Loucy (cell line): ENCODE measurements at regions not wholly inside any gene's neighbourhood (a gene's known extent, or its start where the extent isn't known, plus 50 kb on each side); places are given as distances from the start of the nearest gene placed in this dataset.

Source experiments
- H2AFZ ChIP-seq: fragments of 200-600 bp; sonication (generic); 2 replicates; pipeline ENCODE4 v1.6.0; 2016; ENCODE audit warnings: antibody characterized with exemption, mild to moderate bottlenecking, low read length, moderate library complexity
- H3F3A ChIP-seq: fragments of 200-600 bp; 2 replicates; pipeline ENCODE4 v1.6.0; 2016; ENCODE audit warnings: antibody characterized with exemption, low read depth, mild to moderate bottlenecking
- H3K27me3 ChIP-seq: fragments of 200-600 bp; sonication (generic); 2 replicates; pipeline ENCODE4 v1.6.1; 2014; ENCODE audit warnings: low read length, mild to moderate bottlenecking; ENCODE audit not compliant: insufficient read depth, poor library complexity, severe bottlenecking
- H3K36me3 ChIP-seq: fragments of 200-600 bp; sonication (generic); 2 replicates; pipeline ENCODE4 v1.6.1; 2016; ENCODE audit warnings: low read length; ENCODE audit not compliant: insufficient read depth
- H3K4me1 ChIP-seq: fragments of 200-600 bp; sonication (generic); 2 replicates; pipeline ENCODE4 v1.5.1; 2014; ENCODE audit warnings: low read length, mild to moderate bottlenecking; ENCODE audit not compliant: insufficient read depth, poor library complexity, severe bottlenecking
- H3K4me2 ChIP-seq: fragments of 200-600 bp; sonication (generic); 2 replicates; pipeline ENCODE4 v1.6.0; 2014; ENCODE audit warnings: antibody characterized with exemption, low read length, low read depth, mild to moderate bottlenecking; ENCODE audit not compliant: poor library complexity, severe bottlenecking
- H3K4me3 ChIP-seq: fragments of 200-600 bp; sonication (generic); 2 replicates; pipeline ENCODE4 v1.5.1; 2014; ENCODE audit warnings: low read length, mild to moderate bottlenecking, mixed read lengths; ENCODE audit not compliant: poor library complexity, severe bottlenecking
- H3K79me2 ChIP-seq: fragments of 200-600 bp; sonication (generic); 2 replicates; pipeline ENCODE4 v1.6.1; 2014; ENCODE audit warnings: low read length; ENCODE audit not compliant: insufficient read depth
- H3K9ac ChIP-seq: fragments of 200-600 bp; sonication (generic); 2 replicates; pipeline ENCODE4 v1.6.0; 2014; ENCODE audit warnings: mild to moderate bottlenecking, low read depth, low read length, moderate library complexity; ENCODE audit not compliant: poor library complexity, severe bottlenecking
- H3K9me2 ChIP-seq: fragments of 200-600 bp; sonication (generic); replicated peaks from 2 replicates; pipeline ENCODE4 v1.6.1; 2016; ENCODE audit warnings: low read depth, low read length, mixed read lengths
- H3K9me3 ChIP-seq: fragments of 200-600 bp; sonication (generic); 2 replicates; pipeline ENCODE4 v1.6.1; 2014; ENCODE audit warnings: mild to moderate bottlenecking, antibody characterized with exemption, low read length, low read depth; ENCODE audit not compliant: insufficient read depth
- H4K20me1 ChIP-seq: fragments of 200-600 bp; sonication (generic); 2 replicates; pipeline ENCODE4 v1.6.0; 2014; ENCODE audit warnings: antibody characterized with exemption, low read length, mild to moderate bottlenecking; ENCODE audit not compliant: insufficient read depth, poor library complexity, severe bottlenecking
- EZH2phosphoT487 ChIP-seq: fragments of 200-600 bp; IDR thresholded peaks from 2 replicates; pipeline ENCODE4 v1.6.1; 2018; ENCODE audit warnings: antibody characterized with exemption, mild to moderate bottlenecking, moderate library complexity, borderline replicate concordance
- TF ChIP-seq, protein P1 (sequence below): fragments of 200-600 bp; sonication (generic); conservative IDR thresholded peaks from 2 replicates; pipeline ENCODE4 v1.5.1; 2014; ENCODE audit warnings: mild to moderate bottlenecking, antibody characterized with exemption, low read length

DNA sequence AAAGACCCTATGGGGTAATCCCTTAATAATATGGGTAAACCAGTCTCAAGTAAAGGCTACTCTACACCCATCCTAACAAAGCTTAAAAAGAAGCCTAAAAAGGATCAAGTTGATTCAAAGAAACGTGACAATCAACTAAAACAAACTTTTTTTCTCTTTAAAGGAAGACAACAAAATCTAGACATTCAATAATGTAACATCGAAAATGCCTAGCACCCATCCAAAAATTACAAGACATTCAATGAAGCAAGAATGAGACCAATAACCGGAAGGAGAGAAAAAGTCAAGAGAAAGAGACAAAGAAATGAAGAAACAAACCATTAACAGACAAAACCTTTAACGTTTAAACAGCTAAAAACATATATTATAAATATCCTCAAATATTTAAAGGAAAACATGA is 143.8 kb upstream of the VASH1 start:
- no peak overlapping the region for H3K9ac ChIP-seq
- no peaks in the 10 kb centered on the region for H3K79me2 ChIP-seq
- no peaks in the 10 kb centered on the region for H3F3A ChIP-seq
- peaks cover 12% of the 10 kb centered on the region for H3K9me3 ChIP-seq
- no peaks in the 10 kb centered on the region for H3K4me1 ChIP-seq
- H3K27me3 ChIP-seq, result no peaks in the 10 kb centered on the region
- H3K36me3 ChIP-seq, result no peaks in the 10 kb centered on the region
- H2AFZ ChIP-seq, result no peak overlapping the region
- H3K4me3 ChIP-seq, result no peak overlapping the region
- TF ChIP-seq, protein P1, sequence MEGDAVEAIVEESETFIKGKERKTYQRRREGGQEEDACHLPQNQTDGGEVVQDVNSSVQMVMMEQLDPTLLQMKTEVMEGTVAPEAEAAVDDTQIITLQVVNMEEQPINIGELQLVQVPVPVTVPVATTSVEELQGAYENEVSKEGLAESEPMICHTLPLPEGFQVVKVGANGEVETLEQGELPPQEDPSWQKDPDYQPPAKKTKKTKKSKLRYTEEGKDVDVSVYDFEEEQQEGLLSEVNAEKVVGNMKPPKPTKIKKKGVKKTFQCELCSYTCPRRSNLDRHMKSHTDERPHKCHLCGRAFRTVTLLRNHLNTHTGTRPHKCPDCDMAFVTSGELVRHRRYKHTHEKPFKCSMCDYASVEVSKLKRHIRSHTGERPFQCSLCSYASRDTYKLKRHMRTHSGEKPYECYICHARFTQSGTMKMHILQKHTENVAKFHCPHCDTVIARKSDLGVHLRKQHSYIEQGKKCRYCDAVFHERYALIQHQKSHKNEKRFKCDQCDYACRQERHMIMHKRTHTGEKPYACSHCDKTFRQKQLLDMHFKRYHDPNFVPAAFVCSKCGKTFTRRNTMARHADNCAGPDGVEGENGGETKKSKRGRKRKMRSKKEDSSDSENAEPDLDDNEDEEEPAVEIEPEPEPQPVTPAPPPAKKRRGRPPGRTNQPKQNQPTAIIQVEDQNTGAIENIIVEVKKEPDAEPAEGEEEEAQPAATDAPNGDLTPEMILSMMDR, result no peak
- TF ChIP-seq EZH2phosphoT487, result no peak
- no peaks in the 10 kb centered on the region for H3K9me2 ChIP-seq
- H4K20me1 ChIP-seq, result no peaks in the 10 kb centered on the region
- H3K4me2 ChIP-seq, result no peak overlapping the region

DNA sequence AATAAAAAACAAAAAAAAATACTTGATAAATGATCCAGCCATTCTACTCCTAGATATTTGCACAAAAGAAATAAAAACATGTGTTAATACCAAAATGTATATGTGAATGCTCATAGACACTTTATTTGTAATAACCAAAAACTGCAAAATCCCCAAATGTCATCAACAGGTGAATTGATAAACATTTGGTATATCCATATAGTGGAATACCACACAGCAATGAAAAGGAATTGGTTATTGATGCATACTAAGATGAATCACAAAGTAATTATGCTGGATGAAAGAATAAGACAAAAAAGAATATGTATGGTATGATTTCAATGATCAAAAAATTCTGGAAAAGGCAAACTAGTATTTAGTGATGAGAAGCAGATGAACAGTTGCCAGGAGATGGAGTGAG is 124.7 kb upstream of the VASH1 start:
- Histone ChIP-seq H3F3A (no peaks in the 10 kb centered on the region), H3K27me3 (no peaks in the 10 kb centered on the region), H3K4me3 (no peak overlapping the region), H3K36me3 (no peaks in the 10 kb centered on the region), H2AFZ (no peak overlapping the region), H3K9ac (no peak overlapping the region), H4K20me1 (no peaks in the 10 kb centered on the region), H3K79me2 (no peaks in the 10 kb centered on the region), H3K4me2 (no peak overlapping the region), H3K9me3 (no peaks in the 10 kb centered on the region), H3K9me2 (no peaks in the 10 kb centered on the region), H3K4me1 (no peaks in the 10 kb centered on the region)
- no peak for TF ChIP-seq EZH2phosphoT487
- TF ChIP-seq, protein P1, result no peak

DNA sequence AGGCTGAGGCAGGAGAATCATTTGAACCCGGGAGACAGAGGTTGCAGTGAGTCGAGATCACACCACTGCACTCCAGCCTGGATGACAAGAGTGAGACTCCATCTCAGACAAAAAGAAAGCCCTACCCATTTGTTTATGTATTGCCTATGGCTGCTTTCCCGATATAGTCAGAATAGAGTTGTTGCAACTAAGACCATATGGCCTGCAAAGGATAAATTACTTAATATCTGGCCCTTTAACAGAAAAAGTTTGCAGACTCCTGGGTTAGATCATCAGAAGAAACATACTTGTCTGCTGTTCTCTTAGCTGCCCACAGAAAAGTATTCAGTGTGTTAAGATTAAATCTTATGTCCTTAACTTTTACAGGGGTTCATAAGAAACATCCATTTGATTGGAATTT is 122.4 kb upstream of the VASH1 start:
- Histone ChIP-seq H3K27me3 (no peaks in the 10 kb centered on the region), H3K36me3 (no peaks in the 10 kb centered on the region), H3K9ac (no peak overlapping the region), H3F3A (no peaks in the 10 kb centered on the region), H3K4me1 (no peaks in the 10 kb centered on the region), H3K4me2 (no peak overlapping the region), H3K9me2 (no peaks in the 10 kb centered on the region), H3K4me3 (no peak overlapping the region), H4K20me1 (no peaks in the 10 kb centered on the region), H2AFZ (no peak overlapping the region), H3K79me2 (no peaks in the 10 kb centered on the region), H3K9me3 (no peaks in the 10 kb centered on the region)
- TF ChIP-seq, protein P1, result no peak
